Heart right ventricle (tissue), 16 donors: ENCODE measurements at regions not wholly inside any gene's neighbourhood (a gene's known extent, or its start where the extent isn't known, plus 50 kb on each side); places are given as distances from the start of the nearest gene placed in this dataset.
"Not testable (repeated sequence)": the region's sequence is repeated elsewhere in the genome, so short reads cannot be mapped to it uniquely, and the experiment has no call there.

Source experiments
- ATAC-seq, 8 donors: fragments of 200-7000 bp; cut with Tn5 transposase; one replicate each; pipeline ENCODE4 v1.9.1; 2020; ENCODE audit warnings: mild to moderate bottlenecking in 8 of 8, moderate library complexity in 8 of 8, moderate number of reproducible peaks in 1 of 8
- DNase-seq, 2 donors: peaks; one replicate each; pipeline ENCODE4 v3.0.0-alpha.2; 2020
- H3K27ac ChIP-seq, 10 donors: fragments of 200-600 bp; sonication (generic) in 2 of 10; one replicate each; pipeline versions ENCODE4 v1.5.0 to v1.8.0; 2020 to 2022; ENCODE audit warnings: mild to moderate bottlenecking in 3 of 10
- H3K27me3 ChIP-seq, 7 donors: fragments of 200-600 bp; one replicate each; pipeline ENCODE4 v1.8.0; 2021 to 2022; ENCODE audit warnings: mild to moderate bottlenecking in 2 of 7
- H3K36me3 ChIP-seq, 9 donors: fragments of 200-600 bp; sonication (generic) in 1 of 9; one replicate each; pipeline versions ENCODE4 v1.5.0 to v1.8.0; 2020 to 2022; ENCODE audit warnings: mild to moderate bottlenecking in 2 of 9
- H3K4me1 ChIP-seq, 9 donors: fragments of 200-600 bp; sonication (generic) in 1 of 9; one replicate each; pipeline versions ENCODE4 v1.5.0 to v1.8.0; 2020 to 2022; ENCODE audit warnings: mild to moderate bottlenecking in 4 of 9
- H3K4me3 ChIP-seq, 10 donors: fragments of 200-600 bp; sonication (generic) in 2 of 10; one replicate each; pipeline versions ENCODE4 v1.5.0 to v1.8.0; 2020 to 2022; ENCODE audit warnings: mild to moderate bottlenecking in 7 of 10, moderate library complexity in 2 of 10
- H3K9me3 ChIP-seq, 11 donors: fragments of 200-600 bp in 10 of 11; sonication (generic) in 2 of 11; one replicate each; pipeline versions ENCODE4 v1.5.0 to v1.8.0; 2013 to 2022; ENCODE audit warnings: mild to moderate bottlenecking in 2 of 11, control low read depth in 1 of 11, moderate library complexity in 1 of 11
- WGBS, 2 donors: extraction: QIAGEN DNeasy Blood & Tissue Kit; methylation state at CpG; one replicate each; pipeline ENCODE4 v1.1.7; 2013; ENCODE audit warnings: inconsistent platforms in 1 of 2; 5-methylcytosine and 5-hydroxymethylcytosine counted together
- intact Hi-C, 10 donors: fragments of 100-400 bp; cut with DNase I; formaldehyde crosslinking; loops; one replicate each; pipeline versions ENCODE4 v1.11.1 to v1.14.2; 2022
- TF ChIP-seq, protein P1 (sequence below), 9 donors: fragments of 200-600 bp; sonication (generic) in 2 of 9; IDR thresholded peaks; one replicate each; pipeline versions ENCODE4 v1.5.0 to v1.8.0; 2021 to 2022; ENCODE audit warnings: antibody characterized with exemption in 9 of 9, mild to moderate bottlenecking in 5 of 9, moderate library complexity in 1 of 9
- donor health status: Arrhythmogenic right ventricular cardiomyopathy.
- donor health status: ischemic (EF 13 %, LVEDD 7.1; RV severe dilation, severe dysfunction).
- donor health status: healthy with polysubstance abuse.
- donor health status: DM: no; HTN: yes; CAD: no.
- donor health status: DM: no; HTN: no; CAD: no.
- donor health status: ischemic (EF 25% LVEDD 6.9; RV normal size, moderate dysfunction).
- donor health status: ischemic (EF 25% LVEDD 5.7; RV mildly dilated, moderate dysfunction).
- donor health status: healthy.
- donor health status: DM: yes; HTN: yes; CAD: no.
- donor health status: Ischemic cardiomyopathy.
- donor health status: ischemic (EF 35%, LVEDD 5.7; RV mildly dilated, moderate dysfunction).
- donor health status: nonischemic (EF 11% LVEDD 7.7; RV severe dilation, severe dysfunction).
- donor health status: DM: yes; HTN: yes; CAD: no.
- donor health status: PGD.
- donor health status: ischemic (EF 29% LVEDD 5.4; RV normal size, mild dysfunction).
- donor health status: nonischemic (EF 23%, LVEDD 6.1; RV moderate dilation, normal function).

DNA sequence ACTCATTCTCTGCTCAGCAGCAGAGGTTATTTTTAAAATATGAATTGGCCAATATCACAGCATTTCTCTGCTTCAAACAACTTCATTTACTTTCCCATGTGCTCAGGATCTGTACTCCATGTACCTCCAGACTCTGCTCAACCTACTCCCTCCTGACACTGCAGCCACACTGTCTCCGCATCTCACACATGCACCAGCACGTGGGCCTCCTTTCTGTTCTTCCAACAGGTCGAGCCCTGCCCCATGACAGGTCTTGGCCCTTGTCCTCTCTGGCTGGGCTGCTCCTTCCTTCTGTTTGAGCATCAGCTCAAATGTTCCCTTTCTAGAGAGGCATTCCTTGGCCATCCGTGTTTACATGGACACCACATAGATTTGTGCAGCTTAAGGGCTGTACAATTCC, 195.7 kb downstream of the EBLN2 start:
- H3K27me3 ChIP-seq, result peaks cover 0 to 3% (median 0%) of the 10 kb centered on the region in 7 donors
- TF ChIP-seq, protein P1, sequence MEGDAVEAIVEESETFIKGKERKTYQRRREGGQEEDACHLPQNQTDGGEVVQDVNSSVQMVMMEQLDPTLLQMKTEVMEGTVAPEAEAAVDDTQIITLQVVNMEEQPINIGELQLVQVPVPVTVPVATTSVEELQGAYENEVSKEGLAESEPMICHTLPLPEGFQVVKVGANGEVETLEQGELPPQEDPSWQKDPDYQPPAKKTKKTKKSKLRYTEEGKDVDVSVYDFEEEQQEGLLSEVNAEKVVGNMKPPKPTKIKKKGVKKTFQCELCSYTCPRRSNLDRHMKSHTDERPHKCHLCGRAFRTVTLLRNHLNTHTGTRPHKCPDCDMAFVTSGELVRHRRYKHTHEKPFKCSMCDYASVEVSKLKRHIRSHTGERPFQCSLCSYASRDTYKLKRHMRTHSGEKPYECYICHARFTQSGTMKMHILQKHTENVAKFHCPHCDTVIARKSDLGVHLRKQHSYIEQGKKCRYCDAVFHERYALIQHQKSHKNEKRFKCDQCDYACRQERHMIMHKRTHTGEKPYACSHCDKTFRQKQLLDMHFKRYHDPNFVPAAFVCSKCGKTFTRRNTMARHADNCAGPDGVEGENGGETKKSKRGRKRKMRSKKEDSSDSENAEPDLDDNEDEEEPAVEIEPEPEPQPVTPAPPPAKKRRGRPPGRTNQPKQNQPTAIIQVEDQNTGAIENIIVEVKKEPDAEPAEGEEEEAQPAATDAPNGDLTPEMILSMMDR (IDR thresholded peaks at IDR 0.05), result no peak
- H3K36me3 ChIP-seq, result no peaks in the 10 kb centered on the region
- ATAC-seq (no peak), DNase-seq (no peak)
- no peaks in the 10 kb centered on the region for H3K4me1 ChIP-seq
- no peaks in the 10 kb centered on the region for H3K9me3 ChIP-seq
- no peak overlapping the region for H3K4me3 ChIP-seq
- intact Hi-C loops, result no loop called here
- H3K27ac ChIP-seq, result no peak overlapping the region
- WGBS, 2 donors, result 84 to 86% methylated on average over 4 of the region's 4 CpGs

DNA sequence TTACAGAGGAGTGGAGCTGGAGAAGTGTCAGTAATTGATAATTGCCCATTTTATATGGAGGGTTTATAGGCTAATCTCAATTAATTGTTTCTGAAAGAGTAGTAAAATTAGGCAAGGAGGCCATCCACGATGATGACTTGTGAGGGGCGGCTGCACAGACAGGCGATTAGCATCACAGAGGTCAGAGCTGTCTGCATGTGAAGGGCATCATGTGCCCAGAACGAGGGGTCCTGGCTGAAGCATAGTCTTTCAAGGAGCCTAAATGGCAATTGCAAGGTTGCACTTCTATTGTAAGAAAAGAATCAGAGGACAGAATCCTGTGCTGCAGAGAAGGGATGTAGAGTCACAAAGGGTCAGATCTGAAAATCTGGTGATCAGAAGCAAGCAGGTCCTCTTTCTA, 196.6 kb downstream of the EBLN2 start:
- Histone ChIP-seq H3K4me3 (no peak overlapping the region), H3K27me3 (peaks cover 0 to 3% (median 0%) of the 10 kb centered on the region in 7 donors), H3K9me3 (no peaks in the 10 kb centered on the region), H3K4me1 (no peaks in the 10 kb centered on the region), H3K27ac (no peak overlapping the region), H3K36me3 (no peaks in the 10 kb centered on the region)
- intact Hi-C loops, result no loop called here
- DNase-seq (no peak), ATAC-seq (no peak)
- TF ChIP-seq, protein P1 (IDR thresholded peaks at IDR 0.05), result no peak
- 78 to 80% methylated on average over 4 of the region's 4 CpGs for WGBS, 2 donors

DNA sequence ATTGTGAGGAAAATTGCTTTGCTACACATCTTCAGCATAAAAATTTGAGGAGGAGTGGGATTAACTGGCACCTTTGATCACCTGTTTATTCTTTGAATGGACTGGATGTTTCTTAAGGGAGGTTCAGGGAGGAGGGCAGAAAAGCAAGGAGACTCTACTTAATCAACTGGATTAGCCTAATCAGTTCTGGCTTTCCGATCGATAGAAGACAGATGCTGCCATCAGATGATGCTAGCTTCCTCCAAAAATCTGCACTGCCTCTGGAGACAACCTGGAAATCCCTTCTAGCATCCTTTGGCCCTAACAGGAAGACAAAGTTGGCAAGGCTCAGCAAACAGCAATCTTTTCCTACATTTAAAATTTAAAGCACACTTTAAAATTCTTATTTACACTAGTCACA, 197.8 kb downstream of the EBLN2 start:
- Histone ChIP-seq H3K36me3 (no peaks in the 10 kb centered on the region), H3K4me1 (no peaks in the 10 kb centered on the region), H3K4me3 (no peak overlapping the region), H3K27me3 (peaks cover 0 to 7% (median 0%) of the 10 kb centered on the region in 7 donors), H3K27ac (no peak overlapping the region), H3K9me3 (no peaks in the 10 kb centered on the region)
- DNase-seq, result no peak
- intact Hi-C loops, result no loop called here
- 57 to 70% methylated on average over 2 of the region's 2 CpGs for WGBS, 2 donors
- ATAC-seq, result no peak
- TF ChIP-seq, protein P1 (IDR thresholded peaks at IDR 0.05), result no peak

DNA sequence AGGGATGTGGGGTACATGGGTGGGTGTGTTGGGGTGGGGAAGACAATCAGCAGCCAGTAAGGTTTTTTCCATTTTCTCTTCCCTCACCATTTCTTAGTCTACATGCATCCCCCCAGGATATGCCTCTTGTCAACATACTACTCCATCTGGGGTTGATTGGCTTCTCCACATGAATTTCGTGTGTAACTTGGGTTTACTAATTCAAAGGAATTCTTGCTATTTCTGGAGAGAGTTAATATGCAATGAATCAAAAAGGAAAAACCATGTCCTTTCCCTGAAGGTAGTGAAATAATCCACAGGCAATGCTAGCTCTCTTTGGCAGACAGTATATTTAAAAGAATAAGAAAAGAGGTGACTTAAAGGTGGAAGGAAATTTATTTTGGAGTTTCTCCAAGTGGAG, 198.4 kb downstream of the EBLN2 start:
- H3K27me3 ChIP-seq, result peaks cover 0 to 4% (median 0%) of the 10 kb centered on the region in 7 donors
- TF ChIP-seq, protein P1 (IDR thresholded peaks at IDR 0.05), result no peak
- H3K4me3 ChIP-seq, result no peak overlapping the region
- 28 to 39% methylated on average over 1 of the region's 1 CpG for WGBS, 2 donors
- no peaks in the 10 kb centered on the region for H3K4me1 ChIP-seq
- DNase-seq (no peak), ATAC-seq (no peak)
- no peaks in the 10 kb centered on the region for H3K36me3 ChIP-seq
- H3K9me3 ChIP-seq, result no peaks in the 10 kb centered on the region
- no peak overlapping the region for H3K27ac ChIP-seq
- intact Hi-C loops, result no loop called here

DNA sequence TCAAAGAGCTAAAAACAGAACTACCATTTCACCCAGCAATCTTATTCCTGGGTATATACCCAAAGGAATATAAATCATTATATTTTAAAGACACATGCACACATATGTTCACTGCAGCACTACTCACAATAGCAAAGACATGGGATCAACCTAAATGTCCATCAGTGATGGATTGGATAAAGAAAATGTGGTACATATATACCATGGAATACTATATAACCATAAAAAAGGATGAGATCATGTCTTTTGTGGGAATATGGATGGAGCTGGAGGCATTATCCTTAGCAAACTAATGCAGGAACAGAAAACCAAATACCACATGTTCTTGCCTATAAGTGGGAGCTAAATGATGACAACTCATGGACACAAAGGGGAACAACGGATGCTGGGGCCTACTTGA, 205.1 kb downstream of the EBLN2 start:
- H3K4me3 ChIP-seq, H3K36me3 ChIP-seq, intact Hi-C loops, H3K4me1 ChIP-seq, DNase-seq, H3K27ac ChIP-seq, ATAC-seq, H3K27me3 ChIP-seq, H3K9me3 ChIP-seq: not testable (repeated sequence)
- WGBS, 2 donors, result 93 to 100% methylated on average over 1 of the region's 1 CpG

DNA sequence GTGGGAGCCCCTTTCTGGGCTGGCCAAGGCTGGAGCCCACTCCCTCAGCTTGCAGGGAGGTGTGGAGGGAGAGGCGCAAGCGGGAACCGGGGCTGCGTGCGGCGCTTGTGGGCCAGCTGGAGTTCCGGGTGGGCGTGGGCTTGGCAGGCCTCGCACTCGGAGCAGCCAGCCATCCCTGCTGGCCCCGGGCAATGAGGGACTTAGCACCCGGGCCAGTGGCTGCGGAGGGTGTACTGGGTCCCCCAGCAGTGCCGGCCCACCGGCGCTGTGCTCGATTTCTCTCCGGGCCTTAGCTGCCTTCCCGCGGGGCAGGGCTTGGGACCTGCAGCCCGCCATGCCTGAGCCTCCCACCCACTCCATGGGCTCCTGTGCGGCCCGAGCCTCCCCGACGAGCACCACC, 207.7 kb downstream of the EBLN2 start:
- H3K9me3 ChIP-seq, intact Hi-C loops, ATAC-seq, H3K27ac ChIP-seq, H3K36me3 ChIP-seq, H3K4me1 ChIP-seq, H3K27me3 ChIP-seq, DNase-seq, H3K4me3 ChIP-seq: not testable (repeated sequence)
- 91% methylated on average over 7 to 23 of the region's 25 CpGs for WGBS, 2 donors
